IMR-90 (cell line): ENCODE measurements at regions not wholly inside any gene's neighbourhood (a gene's known extent, or its start where the extent isn't known, plus 50 kb on each side); places are given as distances from the start of the nearest gene placed in this dataset.

ENCODE experiments used
- ATAC-seq: fragments of 200-7000 bp; cut with Tn5 transposase; 2 replicates; pipeline ENCODE4 v1.9.1; 2020; ENCODE audit warnings: low read depth, mild to moderate bottlenecking, moderate library complexity
- BruUV-seq: library from RNA; stranded (reverse); fragments of 400-500 nt; replicated peaks from 2 replicates; lab custom pipeline; 2021; lab: Mats Ljungman, UMichigan
- CTCF ChIA-PET: fragments of 300-600 bp; formaldehyde crosslinking; extraction: SDS; loops from one replicate; lab custom pipeline; 2021; ENCODE audit warnings: antibody characterized with exemption; lab: Yijun Ruan, JAX
- POLR2A ChIA-PET: fragments of 300-600 bp; sonication (Branson Sonifier 250); formaldehyde crosslinking; loops from one replicate; lab custom pipeline; 2022; ENCODE audit warnings: antibody characterized with exemption; ENCODE audit not compliant: unreplicated experiment; lab: Charles Lee
- DNase-seq: peaks from one replicate; pipeline ENCODE4 v3.0.0; 2013
- H2AFZ ChIP-seq: replicated peaks from 2 replicates; pipeline ENCODE3; 2013; ENCODE audit warnings: low read length, mild to moderate bottlenecking; ENCODE audit not compliant: poor library complexity
- H2AK5ac ChIP-seq: 2 replicates; pipeline ENCODE4 v1.6.1; 2013; ENCODE audit warnings: low read depth, low read length, inconsistent platforms
- H2AK9ac ChIP-seq: replicated peaks from 2 replicates; pipeline ENCODE3; 2013; ENCODE audit warnings: mild to moderate bottlenecking, low read depth, low read length, moderate library complexity; ENCODE audit not compliant: poor library complexity
- H2BK120ac ChIP-seq: 2 replicates; pipeline ENCODE4 v1.6.1; 2013; ENCODE audit warnings: low read depth, low read length, inconsistent platforms
- H2BK15ac ChIP-seq: 3 replicates; pipeline ENCODE4 v1.6.1; 2013; ENCODE audit warnings: low read depth, low read length, inconsistent platforms
- H2BK20ac ChIP-seq: 2 replicates; pipeline ENCODE4 v1.6.1; 2013; ENCODE audit warnings: low read depth, mild to moderate bottlenecking, inconsistent platforms, low read length, moderate library complexity
- H2BK5ac ChIP-seq: 2 replicates; pipeline ENCODE4 v1.6.1; 2013; ENCODE audit warnings: mild to moderate bottlenecking, low read depth, low read length, inconsistent platforms; ENCODE audit not compliant: poor library complexity, severe bottlenecking
- H3K14ac ChIP-seq: replicated peaks from 2 replicates; pipeline ENCODE4 v1.6.1; 2013; ENCODE audit warnings: low read depth, low read length, inconsistent platforms
- H3K18ac ChIP-seq: 2 replicates; pipeline ENCODE4 v1.6.1; 2013; ENCODE audit warnings: low read depth, low read length, control low read depth
- H3K23ac ChIP-seq: 2 replicates; pipeline ENCODE4 v1.6.1; 2013; ENCODE audit warnings: low read depth, low read length, inconsistent platforms
- H3K27ac ChIP-seq: 2 replicates; pipeline ENCODE4 v1.5.1; 2013; ENCODE audit warnings: mild to moderate bottlenecking, control low read depth, low read length; ENCODE audit not compliant: insufficient read depth
- H3K27me3 ChIP-seq: 2 replicates; pipeline ENCODE4 v1.6.1; 2013; ENCODE audit warnings: low read length; ENCODE audit not compliant: control insufficient read depth, insufficient read depth
- H3K36me3 ChIP-seq: 2 replicates; pipeline ENCODE4 v1.6.1; 2013; ENCODE audit warnings: low read length, mixed read lengths; ENCODE audit not compliant: control insufficient read depth, insufficient read depth
- H3K4ac ChIP-seq: 2 replicates; pipeline ENCODE4 v1.6.1; 2013; ENCODE audit warnings: low read depth, low read length, inconsistent platforms
- H3K4me1 ChIP-seq: 2 replicates; pipeline ENCODE4 v1.6.1; 2013; ENCODE audit warnings: low read length, mixed read lengths; ENCODE audit not compliant: control insufficient read depth, insufficient read depth
- H3K4me2 ChIP-seq: 2 replicates; pipeline ENCODE4 v1.6.1; 2013; ENCODE audit warnings: low read depth, mild to moderate bottlenecking, control low read depth, low read length, moderate library complexity
- H3K4me3 ChIP-seq: 2 replicates; pipeline ENCODE4 v1.5.1; 2013; ENCODE audit warnings: low read depth, mild to moderate bottlenecking, control low read depth, low read length, moderate library complexity; ENCODE audit not compliant: insufficient read depth
- H3K56ac ChIP-seq: 2 replicates; pipeline ENCODE4 v1.6.1; 2013; ENCODE audit warnings: low read length, inconsistent platforms; ENCODE audit not compliant: insufficient read depth; ENCODE audit errors: extremely low read depth
- H3K79me1 ChIP-seq, 2 experiments: 2 replicates each; pipeline ENCODE4 v1.6.1; 2013; ENCODE audit warnings: low read length in 2 of 2, inconsistent platforms in 1 of 2, low read depth in 1 of 2
- H3K9ac ChIP-seq: 2 replicates; pipeline ENCODE4 v1.6.1; 2013; ENCODE audit warnings: low read depth, low read length, control low read depth
- H3K9me1 ChIP-seq: 2 replicates; pipeline ENCODE4 v1.6.1; 2013; ENCODE audit warnings: low read length, inconsistent platforms; ENCODE audit not compliant: insufficient read depth
- H3K9me3 ChIP-seq: 2 replicates; pipeline ENCODE4 v1.6.1; 2013; ENCODE audit warnings: low read length; ENCODE audit not compliant: control insufficient read depth, insufficient read depth
- H4K20me1 ChIP-seq: 2 replicates; pipeline ENCODE4 v1.6.1; 2013; ENCODE audit warnings: low read length, inconsistent platforms; ENCODE audit not compliant: insufficient read depth
- H4K5ac ChIP-seq: 2 replicates; pipeline ENCODE4 v1.6.1; 2013; ENCODE audit warnings: mild to moderate bottlenecking, low read depth, low read length, control low read depth
- H4K8ac ChIP-seq, 2 experiments: 2 replicates each; pipeline ENCODE4 v1.6.1; 2013; ENCODE audit warnings: low read depth in 2 of 2, low read length in 2 of 2, control low read depth in 1 of 2, inconsistent platforms in 1 of 2
- H4K91ac ChIP-seq: 2 replicates; pipeline ENCODE4 v1.6.1; 2013; ENCODE audit warnings: low read depth, low read length, inconsistent platforms; ENCODE audit not compliant: insufficient read depth
- BHLHE40 ChIP-seq: fragments of 150-350 bp; IDR thresholded peaks from 2 replicates; pipeline ENCODE4 v1.6.1; 2016; ENCODE audit warnings: mild to moderate bottlenecking, low read depth, low read length
- CHD1 ChIP-seq: IDR thresholded peaks from 2 replicates; pipeline ENCODE4 v1.6.1; 2012; ENCODE audit warnings: low read depth, low read length, improper control_type of control experiment
- MAZ ChIP-seq: IDR thresholded peaks from 2 replicates; pipeline ENCODE4 v1.6.1; 2012; ENCODE audit warnings: low read depth, mild to moderate bottlenecking, low read length, improper control_type of control experiment, moderate library complexity, borderline replicate concordance
- MXI1 ChIP-seq: IDR thresholded peaks from 2 replicates; pipeline ENCODE4 v1.6.1; 2012; ENCODE audit warnings: low read depth, mild to moderate bottlenecking, low read length, moderate library complexity, borderline replicate concordance
- RCOR1 ChIP-seq: IDR thresholded peaks from 2 replicates; pipeline ENCODE4 v1.6.1; 2012; ENCODE audit warnings: mild to moderate bottlenecking, low read length, improper control_type of control experiment; ENCODE audit not compliant: insufficient replicate concordance
- RFX5 ChIP-seq: IDR thresholded peaks from 2 replicates; pipeline ENCODE4 v1.8.0; 2012; ENCODE audit warnings: low read depth, mild to moderate bottlenecking, low read length, moderate library complexity
- WGBS, 2 experiments: methylation state at CpG; one replicate each; pipeline versions ENCODE4 v1.1.5 to v1.1.7; 2013; ENCODE audit warnings: missing lambda C conversion rate in 2 of 2; ENCODE audit not compliant: insufficient read length in 1 of 2; ENCODE audit errors: extremely low coverage in 2 of 2; 5-methylcytosine and 5-hydroxymethylcytosine counted together
- dilution Hi-C: fragments of 300-500 bp; cut with HindIII; formaldehyde crosslinking; loops from one replicate; pipeline ENCODE4 v1.14.3; 2018; ENCODE audit warnings: low sequenced_read_pairs; ENCODE audit not compliant: unreplicated experiment
- in situ Hi-C: fragments of 300-500 bp; cut with MboI; formaldehyde crosslinking; loops from 3 replicates; pipeline ENCODE4 v1.14.3; 2019; ENCODE audit warnings: low sequenced_read_pairs, inconsistent platforms, mixed read lengths
- intact Hi-C: fragments of 100-400 bp; cut with micrococcal nuclease; formaldehyde crosslinking; loops from 2 replicates; pipeline ENCODE4 v1.10.0; 2022
- TF ChIP-seq, protein P1 (sequence below): fragments of 150-350 bp; IDR thresholded peaks from 2 replicates; pipeline ENCODE4 v1.6.1; 2017; ENCODE audit warnings: mild to moderate bottlenecking, antibody characterized with exemption, low read length, low read depth

DNA sequence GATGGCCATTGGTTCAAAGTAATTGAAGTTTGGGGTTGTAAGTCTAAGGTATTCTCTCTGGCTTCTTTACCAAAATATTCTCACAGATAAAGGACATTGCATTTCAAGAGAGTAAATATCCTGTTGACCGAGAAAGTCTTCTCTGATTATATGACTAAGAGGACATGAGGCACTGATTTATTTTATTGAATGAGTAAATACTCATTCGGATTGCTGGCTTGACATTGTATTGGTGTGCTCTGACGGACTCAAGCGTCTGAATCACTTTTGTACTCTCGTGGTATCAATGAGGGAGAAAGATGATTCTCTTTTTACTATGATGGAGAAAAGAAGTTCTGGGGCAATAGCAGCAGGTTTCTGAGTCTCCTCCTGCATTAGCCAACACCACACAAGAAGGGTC lies 205.3 kb upstream of the RRP15 start:
- H3K4me2 ChIP-seq: no peak overlapping the region
- ATAC-seq: no peak
- WGBS, 2 experiments: no CpG with 5 or more reads among the region's 5 CpGs

More for the DNA sequence above, 205.3 kb upstream of the RRP15 start:
- Histone ChIP-seq H2BK120ac (no peak overlapping the region), H2AK9ac (no peak overlapping the region), H3K4ac (no peak overlapping the region), H3K36me3 (no peaks in the 10 kb centered on the region), H4K5ac (no peak overlapping the region), H2BK5ac (no peak overlapping the region), H3K14ac (no peak overlapping the region), H3K9me3 (no peaks in the 10 kb centered on the region), H2AK5ac (no peak overlapping the region), H3K4me3 (no peak overlapping the region), H3K4me1 (no peaks in the 10 kb centered on the region), H3K9me1 (no peaks in the 10 kb centered on the region), H4K20me1 (no peaks in the 10 kb centered on the region), H3K27me3 (no peaks in the 10 kb centered on the region), H4K91ac (no peak overlapping the region), H2BK15ac (no peak overlapping the region), H3K18ac (no peak overlapping the region), H3K79me1 (no peaks in the 10 kb centered on the region), H2AFZ (no peak overlapping the region), H3K9ac (no peak overlapping the region), H2BK20ac (no peak overlapping the region), H3K27ac (no peak overlapping the region), H4K8ac (no peak overlapping the region), H3K56ac (no peak overlapping the region), H3K23ac (no peak overlapping the region)
- BruUV-seq: no TSS peak
- in situ Hi-C loops: no loop called here
- ChIA-PET CTCF (no interaction called here), POLR2A (no interaction called here)
- TF ChIP-seq RCOR1 (no peak), CHD1 (no peak), BHLHE40 (no peak), MAZ (no peak), MXI1 (no peak), RFX5 (no peak)
- TF ChIP-seq, protein P1, sequence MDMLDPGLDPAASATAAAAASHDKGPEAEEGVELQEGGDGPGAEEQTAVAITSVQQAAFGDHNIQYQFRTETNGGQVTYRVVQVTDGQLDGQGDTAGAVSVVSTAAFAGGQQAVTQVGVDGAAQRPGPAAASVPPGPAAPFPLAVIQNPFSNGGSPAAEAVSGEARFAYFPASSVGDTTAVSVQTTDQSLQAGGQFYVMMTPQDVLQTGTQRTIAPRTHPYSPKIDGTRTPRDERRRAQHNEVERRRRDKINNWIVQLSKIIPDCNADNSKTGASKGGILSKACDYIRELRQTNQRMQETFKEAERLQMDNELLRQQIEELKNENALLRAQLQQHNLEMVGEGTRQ: no peak
- intact Hi-C loops: no loop called here
- dilution Hi-C loops: no loop called here
- DNase-seq: no peak
